GM12872 (cell line): ENCODE measurements at regions not wholly inside any gene's neighbourhood (a gene's known extent, or its start where the extent isn't known, plus 50 kb on each side); places are given as distances from the start of the nearest gene placed in this dataset.

Source experiments
- CTCF ChIP-seq: IDR thresholded peaks from 3 replicates; pipeline ENCODE4 v1.5.1; 2011; ENCODE audit warnings: low read depth, mild to moderate bottlenecking, low read length, moderate library complexity; ENCODE audit not compliant: insufficient read depth

DNA sequence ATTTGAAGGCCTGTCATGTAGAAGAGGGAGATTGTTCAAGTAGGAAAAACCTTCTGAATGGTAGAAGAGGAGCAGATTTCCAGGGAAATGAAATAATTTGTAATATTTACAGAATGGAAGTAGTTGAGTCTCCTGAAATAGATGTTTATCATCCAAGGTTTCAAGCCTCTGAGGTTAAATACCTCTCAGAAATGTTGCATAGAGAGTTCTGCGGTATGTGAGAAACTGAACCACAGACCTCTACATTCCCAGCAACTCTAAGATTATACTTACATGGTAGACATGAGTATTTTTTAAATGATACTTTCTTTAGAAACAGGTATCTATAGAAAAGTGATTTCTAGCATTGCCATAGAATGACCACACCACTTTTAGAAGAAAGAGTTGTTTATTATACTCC is 379.8 kb upstream of the FANCL start:
- no peak for TF ChIP-seq CTCF

DNA sequence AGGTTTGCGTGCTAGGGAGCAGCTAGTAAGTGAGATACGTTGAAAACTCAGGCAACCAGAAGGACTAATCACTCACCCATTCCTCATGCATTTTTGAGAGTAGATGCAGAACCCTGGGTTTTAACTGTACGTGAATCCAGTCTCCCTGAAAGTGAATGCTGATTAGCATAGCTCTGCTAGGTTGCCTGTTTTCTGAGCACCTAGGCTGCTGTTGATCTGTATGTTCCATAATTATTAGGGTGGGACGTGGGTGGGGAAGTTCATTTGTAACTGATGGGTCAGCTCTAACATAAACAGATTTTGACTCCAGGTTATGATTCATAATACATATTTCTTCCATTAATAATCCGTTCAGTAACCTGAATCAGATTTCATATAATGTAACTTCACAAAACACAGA is 379.0 kb upstream of the FANCL start:
- TF ChIP-seq CTCF, result no peak

- TF ChIP-seq CTCF, result no peak
Measured at GRCh38 chr2:58616961-58617360, 375.8 kb upstream of the FANCL start.

DNA sequence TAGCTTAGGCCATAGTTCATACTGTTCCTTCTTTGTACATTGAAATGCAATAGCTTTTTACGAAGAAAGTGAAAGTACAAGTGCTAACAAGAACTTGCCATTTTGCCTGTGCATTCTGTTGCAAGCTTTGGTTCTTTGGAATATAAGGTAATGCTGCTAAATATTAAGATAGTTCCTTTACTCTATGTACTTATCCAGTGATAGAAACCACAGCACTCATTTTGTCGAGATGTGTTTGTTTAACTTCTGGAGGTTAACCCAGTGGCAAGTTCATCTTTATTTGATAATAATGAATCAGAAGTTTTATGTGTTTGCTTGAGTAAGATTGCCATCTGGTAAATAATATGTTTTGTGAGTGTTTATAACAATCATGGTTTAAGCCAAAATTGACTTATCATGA is 373.1 kb upstream of the FANCL start:
- no peak for TF ChIP-seq CTCF

GRCh38 chr2:58612973-58613372 is 371.8 kb upstream of the FANCL start:
- TF ChIP-seq CTCF, result no peak

DNA sequence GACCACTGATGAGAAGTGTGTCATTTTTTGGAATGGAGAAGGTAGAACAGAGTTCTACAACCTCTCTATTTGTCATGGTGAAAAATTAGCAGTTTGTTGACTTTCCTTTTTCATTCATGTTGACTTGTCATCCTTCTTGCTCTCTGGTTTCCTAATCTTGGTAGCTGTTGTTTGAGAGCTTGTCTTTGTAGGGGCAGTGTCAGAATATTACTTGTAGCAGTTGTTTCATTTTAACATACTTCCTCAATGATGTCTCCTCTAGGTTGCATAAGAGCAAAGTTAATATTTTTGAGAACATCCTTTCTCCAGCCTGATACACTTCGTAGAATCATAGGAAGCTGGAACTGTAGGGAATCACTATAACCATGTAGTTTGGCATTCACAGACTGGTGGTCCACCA is 368.2 kb upstream of the FANCL start:
- no peak for TF ChIP-seq CTCF

GRCh38 chr2:58608146-58608545 is 367.0 kb upstream of the FANCL start:
- TF ChIP-seq CTCF, result no peak

DNA sequence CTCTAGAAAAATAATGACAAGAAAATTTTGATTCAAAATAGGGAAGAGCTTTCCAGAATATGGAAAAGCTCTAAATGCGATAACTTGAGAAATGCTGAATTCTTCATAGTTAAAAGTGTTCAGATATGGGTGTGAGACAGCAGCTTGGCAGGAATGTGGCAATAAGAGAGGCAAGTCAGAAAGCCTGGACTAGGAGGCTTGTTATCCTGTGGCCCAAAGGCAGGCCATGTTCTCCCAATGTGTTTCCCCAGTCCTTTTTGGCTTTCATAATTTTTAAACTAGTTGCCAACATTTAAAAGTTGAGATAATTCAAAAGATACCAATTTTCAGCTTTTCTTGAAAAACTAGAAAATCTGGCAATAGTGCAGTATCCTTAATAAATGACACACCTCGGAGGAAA is 366.3 kb upstream of the FANCL start:
- no peak for TF ChIP-seq CTCF
